Posterior cingulate gyrus (tissue), 11 donors: ENCODE measurements at regions not wholly inside any gene's neighbourhood (a gene's known extent, or its start where the extent isn't known, plus 50 kb on each side); places are given as distances from the start of the nearest gene placed in this dataset.
"Not testable (repeated sequence)": the region's sequence is repeated elsewhere in the genome, so short reads cannot be mapped to it uniquely, and the experiment has no call there.

ENCODE experiments used
- DNase-seq, 10 donors: peaks; one replicate each; pipeline versions ENCODE4 v3.0.0 to v3.0.0-alpha.2; 2020 to 2021; ENCODE audit warnings: mixed read lengths in 3 of 10
- intact Hi-C: fragments of 100-400 bp; cut with DNase I; formaldehyde crosslinking; loops from one replicate; pipeline ENCODE4 v1.15.1; 2023

GRCh38 chr11:96964661-96965060 is 574.8 kb downstream of the JRKL start:
- intact Hi-C loops = no loop called here
- no peak for DNase-seq

- intact Hi-C loops = no loop called here
- no peak for DNase-seq
These were observed 577.8 kb downstream of the JRKL start for GRCh38 chr11:96967616-96968015.

GRCh38 chr11:96969251-96969650 is 579.4 kb downstream of the JRKL start:
- no peak for DNase-seq
- intact Hi-C loops = no loop called here

- no peak for DNase-seq
- intact Hi-C loops = no loop called here
These were observed 588.9 kb downstream of the JRKL start for GRCh38 chr11:96978751-96979150.

DNA sequence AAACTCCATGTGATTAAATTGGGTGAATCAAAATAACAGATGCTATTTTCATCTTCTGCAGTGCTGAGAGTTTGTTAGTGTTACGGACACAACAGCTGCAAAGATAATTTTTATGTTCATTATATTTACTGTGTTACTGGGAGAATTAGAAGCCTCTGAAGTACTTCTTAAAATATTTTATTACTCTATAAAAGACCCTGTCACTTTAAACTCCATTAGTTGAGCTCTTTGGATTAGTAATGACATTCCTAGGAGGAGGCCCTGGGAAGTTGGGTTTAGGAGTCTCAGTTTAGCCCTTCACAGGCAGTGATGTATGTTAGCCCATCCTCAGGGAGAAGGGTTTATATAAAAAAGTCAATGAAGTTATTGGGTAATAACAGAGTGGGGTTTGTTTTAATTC is 596.7 kb downstream of the JRKL start:
- intact Hi-C loops = no loop called here
- DNase-seq = no peak

GRCh38 chr11:96990914-96991313 is 601.1 kb downstream of the JRKL start:
- DNase-seq = no peak
- intact Hi-C loops = no loop called here

DNA sequence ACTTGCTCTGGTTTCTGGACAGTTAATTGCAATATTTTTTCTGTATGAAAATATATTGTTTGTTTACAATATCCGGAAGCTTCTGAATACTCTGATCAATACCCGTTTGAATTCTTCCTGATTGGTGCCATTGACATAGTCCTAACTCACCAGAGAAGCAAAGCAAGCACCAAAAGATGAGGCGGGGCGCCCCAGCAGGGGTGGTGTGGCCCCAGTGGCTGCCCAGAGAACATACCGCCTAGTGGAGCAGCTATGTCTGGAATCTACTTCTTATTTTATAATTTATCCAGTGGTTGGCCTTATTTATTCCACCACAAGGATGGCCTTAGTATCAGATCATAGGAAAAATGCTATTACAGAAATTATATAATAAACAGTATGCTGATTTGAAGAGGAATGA is 610.7 kb downstream of the JRKL start:
- intact Hi-C loops = no loop called here
- peak in 1 of 10 donors; percentile 68 for DNase-seq

DNA sequence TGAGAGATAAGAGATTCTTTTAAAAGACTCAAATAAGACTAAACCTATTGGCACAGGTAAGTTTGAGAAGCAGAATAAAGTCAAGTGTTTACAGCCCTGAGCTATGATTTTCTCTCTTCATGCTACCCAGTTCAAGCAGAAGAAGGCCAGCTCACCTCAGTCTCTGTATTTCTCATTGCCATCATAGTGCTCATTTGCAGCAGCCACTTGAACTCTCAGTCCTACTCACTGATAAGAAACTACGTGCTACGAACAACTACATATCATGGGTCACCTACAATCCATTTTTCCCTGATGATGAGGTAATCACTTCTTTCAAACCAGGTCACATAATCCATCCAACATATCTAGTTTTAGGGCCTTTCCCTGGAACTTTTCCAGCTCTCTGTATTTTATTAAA is 617.5 kb downstream of the JRKL start:
- intact Hi-C loops = no loop called here
- DNase-seq = no peak

DNA sequence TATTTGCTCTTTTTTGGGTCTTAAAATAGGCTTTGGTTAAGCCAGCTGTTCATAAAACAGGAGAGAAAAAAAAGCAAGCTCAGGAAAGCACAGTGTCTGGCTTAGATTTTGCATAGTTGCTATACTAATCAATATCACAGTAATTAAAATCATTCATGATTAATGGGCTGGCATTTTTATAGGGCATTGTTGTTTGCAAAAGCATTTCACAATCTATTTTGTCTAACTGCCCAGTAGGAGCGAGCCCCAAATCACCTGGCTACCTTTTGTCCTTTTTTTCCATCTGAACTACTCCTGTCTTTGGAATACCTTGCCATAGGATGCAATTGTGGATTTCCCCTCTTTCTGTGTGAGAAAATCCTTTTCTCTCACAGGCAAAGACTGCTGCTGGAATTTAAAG is 619.8 kb downstream of the JRKL start:
- intact Hi-C loops = no loop called here
- DNase-seq = no peak

- intact Hi-C loops, DNase-seq: not testable (repeated sequence)
These were observed 621.2 kb downstream of the JRKL start for GRCh38 chr11:97010997-97011396.

DNA sequence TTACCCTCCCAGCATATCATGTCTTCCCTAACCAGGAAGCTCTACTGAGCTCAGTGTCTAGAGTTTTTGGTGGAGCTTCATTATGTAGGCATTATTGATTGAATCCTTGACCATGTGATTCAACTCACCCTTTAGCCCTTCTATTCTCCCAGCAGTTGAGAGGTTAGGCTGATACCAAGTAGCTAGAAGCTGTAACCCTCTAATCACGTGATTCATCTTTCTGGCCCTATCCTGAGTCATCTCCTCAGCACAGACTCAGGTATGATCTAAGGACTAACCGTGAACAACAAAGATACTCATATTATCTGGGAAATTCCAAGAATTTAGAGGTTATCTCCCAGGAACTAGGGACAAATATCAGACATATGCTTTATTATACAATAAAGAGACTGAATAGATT is 625.5 kb downstream of the JRKL start:
- intact Hi-C loops = no loop called here
- no peak for DNase-seq

GRCh38 chr11:97019305-97019704 is 629.5 kb downstream of the JRKL start:
- intact Hi-C loops = no loop called here
- DNase-seq = peak in 2 of 10 donors; percentile 53 to 66

DNA sequence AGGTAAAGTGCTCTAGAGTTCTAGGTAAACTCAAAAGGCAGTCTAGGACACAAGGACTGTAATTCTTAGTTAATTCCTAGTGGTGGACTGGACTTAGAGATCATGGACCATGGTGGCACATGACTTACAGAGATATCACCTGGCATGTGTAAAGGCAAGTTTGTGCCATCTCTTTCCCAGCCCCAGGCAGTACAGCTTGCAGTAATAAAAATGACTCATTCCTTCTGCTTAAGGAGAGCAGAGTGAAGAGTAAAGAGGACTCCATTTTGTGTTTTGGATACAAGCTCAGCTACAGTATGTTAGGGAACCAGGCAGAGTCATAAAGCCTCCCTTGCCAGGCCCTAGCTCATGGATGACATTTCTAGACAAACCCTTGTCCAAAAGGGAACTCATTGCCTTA is 629.9 kb downstream of the JRKL start:
- intact Hi-C loops = no loop called here
- no peak for DNase-seq

DNA sequence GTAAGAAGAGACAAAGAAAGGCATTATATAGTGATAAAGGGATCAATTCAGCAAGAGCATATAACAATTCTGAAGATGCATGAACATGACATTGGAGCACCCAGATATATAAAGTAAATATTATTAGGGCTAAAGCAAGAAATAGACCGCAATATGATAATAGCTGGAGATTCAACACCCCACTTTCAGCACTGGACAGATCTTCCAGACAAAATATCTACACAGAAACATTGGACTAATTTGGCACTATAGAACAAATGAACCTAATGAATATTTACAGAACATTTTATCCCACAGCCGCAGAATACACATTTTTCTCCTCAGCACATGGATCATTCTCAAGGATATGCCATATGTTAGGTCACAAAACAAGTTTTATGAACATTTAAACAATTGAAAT is 633.1 kb downstream of the JRKL start:
- no peak for DNase-seq
- intact Hi-C loops = no loop called here

GRCh38 chr11:97028836-97029406 is 639.1 kb downstream of the JRKL start:
- intact Hi-C loops = no loop called here
- no peak for DNase-seq

DNA sequence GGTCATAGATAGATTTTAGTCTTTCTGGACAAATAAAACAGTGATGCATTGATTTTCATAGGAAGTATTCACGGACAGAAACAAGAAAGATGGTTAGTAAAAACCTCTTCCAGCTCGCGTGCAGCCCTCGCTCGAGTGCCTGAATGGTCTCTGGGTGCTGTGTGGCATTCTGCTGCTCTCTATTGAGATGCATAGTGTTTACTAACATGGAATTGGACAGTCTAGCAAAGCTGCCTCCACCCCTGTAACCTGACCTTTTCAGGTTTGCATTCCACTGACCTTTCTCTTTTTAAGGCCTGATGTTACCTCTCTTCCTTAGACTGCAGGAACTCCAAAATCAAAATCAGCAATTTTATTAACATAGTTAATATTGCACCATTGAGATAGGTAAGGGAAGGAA is 643.4 kb downstream of the JRKL start:
- DNase-seq = peak in 1 of 10 donors; percentile 42
- intact Hi-C loops = no loop called here

DNA sequence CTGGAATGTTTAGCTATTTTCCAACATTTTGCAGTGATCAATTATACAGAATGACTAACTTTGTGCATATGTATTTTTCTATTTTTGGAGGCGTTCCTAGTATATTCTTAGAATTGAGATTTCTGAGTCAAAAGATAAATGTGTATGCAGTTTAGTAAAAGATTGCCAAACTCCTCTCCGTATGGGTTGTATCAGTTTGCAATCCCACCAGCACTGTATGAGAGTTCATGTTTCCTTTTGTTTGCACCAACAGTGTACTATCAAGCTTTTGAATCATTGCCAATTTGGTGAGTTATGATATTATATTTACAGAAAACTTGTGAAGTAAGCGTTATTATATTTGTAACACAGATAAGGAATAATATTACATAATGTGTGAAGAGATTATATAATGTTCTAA is 658.7 kb downstream of the JRKL start:
- no peak for DNase-seq
- intact Hi-C loops = no loop called here

GRCh38 chr11:97060184-97060583 is 670.4 kb downstream of the JRKL start:
- DNase-seq = peak in 2 of 10 donors; percentile 34 to 56
- intact Hi-C loops = no loop called here

- intact Hi-C loops = no loop called here
These were observed 679.3 kb downstream of the JRKL start for GRCh38 chr11:97069160-97069559.

GRCh38 chr11:97072420-97072819 is 682.6 kb downstream of the JRKL start:
- intact Hi-C loops = no loop called here
- DNase-seq = no peak

More at GRCh38 chr11:97069160-97069559, 679.3 kb downstream of the JRKL start:
- DNase-seq = no peak

GRCh38 chr11:97076666-97077065 is 686.9 kb downstream of the JRKL start:
- intact Hi-C loops = not testable (repeated sequence)
- peak in 1 of 10 donors; percentile 67 for DNase-seq

DNA sequence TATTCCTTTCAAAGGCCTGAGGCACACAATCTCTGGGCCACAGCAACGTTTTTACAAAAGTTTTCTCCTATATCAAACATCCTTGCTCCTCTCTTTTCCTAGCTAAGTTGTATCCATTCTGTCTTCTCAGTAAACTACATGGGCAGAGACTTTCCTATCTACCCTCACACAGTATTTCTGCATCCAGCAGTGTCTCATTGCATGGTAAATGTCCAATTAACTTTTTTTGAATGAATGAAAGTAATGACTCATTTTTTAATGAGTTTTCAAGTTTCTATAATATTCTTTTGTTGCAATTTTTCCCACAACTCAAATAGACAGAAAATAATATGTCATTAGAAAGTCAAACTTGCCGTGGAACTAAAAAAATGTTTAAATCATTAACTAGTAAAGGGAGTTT is 688.6 kb downstream of the JRKL start:
- intact Hi-C loops = no loop called here

DNA sequence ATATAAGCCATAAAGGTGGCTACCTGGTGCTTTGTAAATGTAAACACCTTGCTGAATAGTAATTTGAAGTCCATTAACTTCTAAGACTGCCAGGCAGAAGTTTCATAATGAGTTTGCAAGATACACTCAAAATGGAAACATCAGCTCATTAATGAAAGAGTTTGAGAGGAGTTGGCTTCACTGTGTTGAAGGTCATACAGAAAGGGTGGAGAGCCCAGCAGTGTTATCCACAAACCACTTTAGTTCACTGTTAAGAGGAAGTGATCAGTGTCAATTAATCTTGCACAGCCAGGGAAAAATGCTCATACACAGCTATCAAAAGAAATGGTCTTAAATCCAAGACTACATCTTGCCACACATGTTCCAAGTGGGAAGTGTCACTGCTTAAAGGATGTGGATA is 689.4 kb downstream of the JRKL start:
- DNase-seq = no peak
- intact Hi-C loops = no loop called here

More for the DNA sequence above, 688.6 kb downstream of the JRKL start:
- no peak for DNase-seq
